NOMO-1 (cell line): ENCODE measurements at regions not wholly inside any gene's neighbourhood (a gene's known extent, or its start where the extent isn't known, plus 50 kb on each side); places are given as distances from the start of the nearest gene placed in this dataset.
"Not testable (repeated sequence)": the region's sequence is repeated elsewhere in the genome, so short reads cannot be mapped to it uniquely, and the experiment has no call there.

Source experiments
- DNase-seq, 2 experiments: peaks; one replicate each; lab custom pipeline; 2025; ENCODE audit not compliant: unreplicated experiment in 2 of 2; lab: John Stamatoyannopoulos, UW

DNA sequence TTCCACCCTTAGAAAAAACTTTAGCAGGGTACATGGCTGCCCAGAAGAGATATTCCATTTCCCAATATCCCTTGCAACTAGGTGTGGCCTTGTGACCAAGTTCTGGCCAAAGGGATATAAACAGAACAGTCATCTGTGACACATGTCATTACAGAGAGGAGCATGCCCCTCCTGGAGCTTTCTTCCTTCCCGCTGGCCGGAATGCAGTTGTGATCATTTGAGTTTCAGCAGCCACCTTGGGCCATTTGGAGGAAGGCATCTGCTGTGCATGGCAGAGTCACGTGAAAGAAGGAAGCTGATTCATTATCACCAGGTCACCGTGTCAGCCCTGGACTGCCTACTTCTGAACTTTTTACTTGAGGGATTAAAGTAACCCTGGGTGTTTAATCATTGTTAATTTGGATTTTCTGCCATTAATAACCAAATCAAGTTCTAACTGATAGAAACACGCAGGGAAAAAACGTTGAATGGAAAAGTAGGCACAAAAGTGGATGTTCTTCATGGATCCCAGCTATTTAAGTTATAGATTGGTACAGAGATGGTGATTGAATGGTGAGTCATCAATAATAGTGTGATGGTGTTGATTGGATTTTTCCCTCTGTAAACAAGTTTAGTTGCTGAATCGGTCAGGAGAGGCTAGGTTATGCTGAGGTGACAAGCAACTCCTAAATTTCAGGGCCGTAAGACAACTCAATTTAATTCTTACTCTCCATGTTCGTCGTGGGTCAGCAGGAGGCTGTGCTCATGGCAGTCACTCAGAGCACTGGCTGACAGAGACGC, 80.7 kb upstream of the CCDC167 start:
- no peak for DNase-seq

GRCh38 chr6:37579444-37580067, 79.9 kb upstream of the CCDC167 start:
- no peak for DNase-seq

GRCh38 chr6:37578104-37578503, 78.4 kb upstream of the CCDC167 start:
- no peak for DNase-seq

DNA sequence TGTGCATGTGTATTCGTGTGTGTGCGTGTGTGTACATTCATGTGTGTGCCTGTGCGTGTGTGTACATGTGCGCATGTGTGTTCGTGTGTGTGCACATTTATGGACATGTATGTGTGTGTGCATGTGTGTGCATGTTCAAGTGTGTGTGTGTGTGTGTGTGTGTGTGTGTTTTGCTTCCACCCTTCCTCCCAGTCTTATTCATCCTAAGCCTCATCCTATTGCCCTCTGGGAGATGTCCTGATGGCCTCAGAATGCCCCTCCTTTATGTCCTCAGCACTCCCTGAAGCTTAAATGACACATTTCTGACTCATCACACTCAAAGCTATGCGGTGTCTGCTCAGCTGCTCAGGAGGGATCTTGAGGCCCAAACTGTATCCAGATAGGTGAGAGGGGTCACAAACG, 76.6 kb upstream of the CCDC167 start:
- no peak for DNase-seq

- no peak for DNase-seq
These were observed 75.5 kb upstream of the CCDC167 start for GRCh38 chr6:37575221-37575620.

DNA sequence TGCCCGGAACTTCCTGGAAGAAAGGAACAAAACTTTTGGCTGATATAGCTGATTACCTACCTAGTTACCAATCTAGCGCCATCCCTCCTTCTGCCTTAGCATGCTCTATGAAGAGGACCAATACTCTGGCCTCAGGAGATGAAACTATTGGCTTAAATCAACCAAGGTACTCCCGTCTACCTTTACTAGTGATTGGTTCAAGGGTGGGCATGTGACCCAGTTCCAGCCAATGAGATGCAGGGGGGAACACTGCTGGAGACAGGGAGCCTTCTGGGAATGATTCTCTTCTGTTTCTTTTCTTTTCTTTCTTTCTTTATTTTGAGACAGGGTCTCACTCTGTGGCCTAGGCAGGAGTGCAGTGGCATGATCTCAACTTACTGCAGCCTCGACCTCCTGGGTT, 72.6 kb upstream of the CCDC167 start:
- no peak for DNase-seq

DNA sequence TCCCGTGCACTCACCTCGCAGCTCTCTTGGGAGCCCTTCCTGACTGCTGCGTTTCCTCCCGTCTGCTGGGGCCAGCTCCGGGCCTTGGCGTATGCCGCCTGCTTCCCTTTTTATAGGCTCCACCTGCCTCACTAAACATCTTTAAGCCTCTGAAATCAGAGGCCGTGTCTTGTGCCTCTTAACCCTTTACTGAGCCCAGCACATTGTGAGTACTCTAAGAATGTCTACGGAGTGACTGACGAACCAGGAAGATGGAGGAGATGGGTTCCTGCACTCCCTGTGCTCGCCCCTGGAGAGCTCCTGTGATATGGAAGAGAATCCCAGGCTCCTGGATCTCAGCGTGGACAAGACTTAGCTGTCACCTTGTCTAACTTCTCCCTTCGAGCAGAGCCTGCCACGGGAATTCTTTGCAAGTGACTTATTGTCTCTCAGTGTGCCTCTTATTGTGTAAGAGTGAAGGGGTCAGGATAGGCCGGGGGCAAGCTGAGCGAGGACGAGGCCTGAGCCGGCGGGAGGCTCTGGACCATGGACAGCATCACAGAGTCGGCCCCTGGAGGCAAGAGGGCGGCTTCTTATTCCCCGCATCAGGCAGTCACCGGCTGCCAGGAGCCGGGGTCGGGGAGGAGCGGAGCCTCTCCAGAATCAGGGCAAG, 70.9 kb upstream of the CCDC167 start:
- DNase-seq: peak; percentile 4 to 14

GRCh38 chr6:37569743-37570481, 70.2 kb upstream of the CCDC167 start:
- DNase-seq: no peak

DNA sequence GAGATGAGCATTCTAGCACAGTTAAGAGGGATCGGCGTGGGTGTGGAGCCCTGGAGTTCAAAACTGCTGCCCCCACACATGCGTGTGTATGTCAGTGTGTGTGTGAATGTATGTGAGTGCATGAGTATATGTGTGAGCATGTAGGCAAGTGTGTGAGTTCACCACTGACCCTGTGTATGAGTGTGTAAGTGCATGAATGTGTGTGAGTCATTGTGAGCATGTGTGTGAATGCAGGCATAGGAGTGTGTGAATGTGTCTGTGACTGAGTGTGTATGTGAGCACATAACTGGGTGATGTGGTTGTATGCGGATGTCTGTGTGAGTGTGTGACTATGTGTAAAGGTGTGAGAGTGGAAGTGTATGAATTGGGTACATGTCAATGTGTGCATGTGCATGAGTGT, 69.6 kb upstream of the CCDC167 start:
- no peak for DNase-seq

GRCh38 chr6:37566950-37567349, 67.3 kb upstream of the CCDC167 start:
- no peak for DNase-seq

GRCh38 chr6:37566111-37566949, 66.6 kb upstream of the CCDC167 start:
- DNase-seq: peak in 1 of 2 experiments; percentile 9

DNA sequence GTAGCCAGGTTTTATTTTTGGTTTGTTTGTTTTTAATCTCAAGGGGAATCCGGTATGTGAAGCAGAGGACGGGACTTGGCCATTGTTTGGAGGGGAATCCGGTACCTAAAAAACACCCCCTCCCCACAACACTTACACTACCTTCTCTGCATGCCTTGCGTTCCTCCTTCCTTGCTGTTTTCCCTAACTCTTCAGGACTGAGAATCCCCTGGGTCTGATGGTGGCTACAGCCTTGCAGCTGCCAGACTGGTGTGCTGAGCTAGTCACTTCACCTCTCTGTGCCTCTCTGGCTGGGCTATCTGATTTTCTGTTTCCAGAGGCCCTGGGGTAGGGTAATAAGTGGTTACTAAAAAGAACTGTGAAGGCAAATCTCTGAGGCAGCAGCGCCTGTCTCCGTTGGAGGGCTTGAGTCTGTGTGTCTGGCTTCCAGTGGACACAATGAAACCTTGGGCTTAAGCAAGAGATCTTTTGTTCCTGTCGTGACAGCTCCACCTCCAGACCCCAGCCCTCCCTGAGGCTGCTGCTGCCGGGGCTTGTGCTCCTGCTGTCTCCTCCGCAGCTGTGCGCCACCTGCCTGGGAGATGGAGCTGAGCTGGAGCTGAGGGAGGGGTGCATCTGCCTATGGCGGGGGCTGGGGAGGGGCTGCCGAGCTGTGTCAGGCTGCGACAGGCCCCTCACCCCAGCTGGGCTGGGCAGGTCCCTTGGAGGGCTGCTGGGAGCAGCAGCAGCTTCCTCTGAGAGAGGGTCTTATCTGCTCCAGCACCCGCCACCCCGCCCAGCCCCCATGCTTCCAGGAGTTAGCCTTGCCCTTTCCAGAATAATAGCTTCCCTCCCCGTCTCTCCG, 65.8 kb upstream of the CCDC167 start:
- DNase-seq: no peak

DNA sequence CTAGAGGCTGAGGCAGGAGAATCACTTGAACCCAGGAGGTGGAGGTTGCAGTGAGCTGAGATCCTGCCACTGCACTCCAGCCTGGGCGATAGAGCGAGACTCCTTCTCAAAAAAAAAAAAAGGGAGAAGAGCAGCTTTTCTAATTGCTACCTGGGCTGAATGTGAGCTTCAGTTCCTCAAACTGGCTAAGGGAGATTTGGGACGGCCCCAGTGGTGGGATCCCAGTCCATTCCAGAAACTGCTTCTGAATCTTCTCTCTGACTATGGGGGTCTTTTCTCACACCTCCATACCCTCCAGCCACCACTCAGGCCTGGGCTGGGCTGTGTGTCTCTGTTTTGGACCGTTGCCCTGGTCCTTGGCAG, 63.2 kb upstream of the CCDC167 start:
- DNase-seq: not testable (repeated sequence)

GRCh38 chr6:37561361-37561760, 61.7 kb upstream of the CCDC167 start:
- DNase-seq: no peak

GRCh38 chr6:37560737-37561103, 61.0 kb upstream of the CCDC167 start:
- no peak for DNase-seq

DNA sequence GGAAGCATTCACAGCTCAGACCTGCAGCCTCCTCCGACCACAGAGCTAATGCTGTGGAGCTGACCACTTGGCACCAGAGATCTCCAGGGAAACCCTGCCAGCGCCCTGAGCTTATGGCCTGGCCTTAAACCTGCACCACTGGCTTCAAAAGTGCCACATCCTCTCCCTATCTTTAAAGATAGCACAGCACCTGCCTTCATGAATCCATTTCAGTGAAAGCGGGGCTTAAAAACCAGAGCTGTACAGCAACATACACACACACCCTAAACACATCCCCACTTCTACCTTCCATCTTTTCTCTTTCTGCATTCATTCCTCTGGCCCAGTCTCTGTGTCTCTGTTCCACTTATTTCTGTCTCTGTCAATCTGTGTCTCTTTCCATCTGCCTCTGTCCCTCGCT, 59.8 kb upstream of the CCDC167 start:
- no peak for DNase-seq

DNA sequence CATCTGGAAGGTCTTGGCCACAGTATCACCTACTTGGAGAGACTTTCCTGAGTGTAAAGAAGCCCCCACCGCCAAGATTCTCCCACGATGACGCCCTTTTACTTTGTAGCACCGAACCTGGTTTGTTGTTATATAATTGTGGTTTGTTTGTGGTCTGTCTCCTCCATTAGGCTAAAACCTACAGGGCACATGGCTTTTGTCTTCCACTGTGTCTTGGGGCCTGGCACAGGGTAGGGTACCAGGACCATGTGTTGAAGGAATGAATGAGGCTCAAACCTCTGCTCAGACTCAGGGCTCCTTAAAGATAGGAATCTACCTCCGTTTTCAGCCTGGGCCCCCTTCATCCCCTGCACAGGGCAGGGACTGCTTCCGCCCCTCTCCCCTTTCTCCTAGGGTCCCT, 59.4 kb upstream of the CCDC167 start:
- DNase-seq: no peak

GRCh38 chr6:37558646-37559045, 59.0 kb upstream of the CCDC167 start:
- DNase-seq: no peak

- DNase-seq: no peak
These were observed 58.5 kb upstream of the CCDC167 start for GRCh38 chr6:37558168-37558567.

DNA sequence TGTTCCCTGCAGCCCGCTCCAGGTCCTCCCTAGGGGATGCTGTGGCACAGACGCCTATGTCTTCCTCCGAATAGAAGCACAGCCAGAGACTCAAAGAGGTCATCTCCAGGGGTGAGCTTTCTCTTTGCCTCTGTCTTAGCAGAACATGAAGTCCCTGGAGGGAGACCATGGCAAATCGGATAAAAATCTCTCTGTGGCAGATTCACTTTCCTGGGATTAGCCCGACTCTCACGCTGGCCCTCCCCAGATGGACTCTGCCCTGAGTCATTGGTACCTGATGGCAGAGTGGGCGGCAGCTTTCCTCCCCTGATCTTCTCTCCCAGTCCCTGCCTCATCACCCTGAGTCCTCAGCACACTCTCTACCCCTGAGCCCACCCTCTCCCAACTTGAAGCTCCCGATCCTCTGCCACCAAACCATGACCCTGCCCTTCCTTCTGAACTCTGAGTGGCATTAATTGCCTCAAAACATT, 58.0 kb upstream of the CCDC167 start:
- DNase-seq: no peak
